IPS-18c (cell line): ENCODE measurements at regions not wholly inside any gene's neighbourhood (a gene's known extent, or its start where the extent isn't known, plus 50 kb on each side); places are given as distances from the start of the nearest gene placed in this dataset.
"Not testable (repeated sequence)": the region's sequence is repeated elsewhere in the genome, so short reads cannot be mapped to it uniquely, and the experiment has no call there.

ENCODE experiments used
- H3K4me3 ChIP-seq: 2 replicates; pipeline ENCODE4 v1.7.0; 2013; ENCODE audit warnings: low read depth, mild to moderate bottlenecking, low read length, moderate library complexity; ENCODE audit not compliant: insufficient read depth
- H3K9me3 ChIP-seq: one replicate; pipeline ENCODE4 v1.6.1; 2013; ENCODE audit warnings: mild to moderate bottlenecking, low read length, moderate library complexity; ENCODE audit not compliant: control insufficient read depth, insufficient read depth

- no peaks in the 10 kb centered on the region for H3K9me3 ChIP-seq
- H3K4me3 ChIP-seq: no peak overlapping the region
These were observed 160.2 kb downstream of the SH2D4B start for GRCh38 chr10:80697926-80698325.

DNA sequence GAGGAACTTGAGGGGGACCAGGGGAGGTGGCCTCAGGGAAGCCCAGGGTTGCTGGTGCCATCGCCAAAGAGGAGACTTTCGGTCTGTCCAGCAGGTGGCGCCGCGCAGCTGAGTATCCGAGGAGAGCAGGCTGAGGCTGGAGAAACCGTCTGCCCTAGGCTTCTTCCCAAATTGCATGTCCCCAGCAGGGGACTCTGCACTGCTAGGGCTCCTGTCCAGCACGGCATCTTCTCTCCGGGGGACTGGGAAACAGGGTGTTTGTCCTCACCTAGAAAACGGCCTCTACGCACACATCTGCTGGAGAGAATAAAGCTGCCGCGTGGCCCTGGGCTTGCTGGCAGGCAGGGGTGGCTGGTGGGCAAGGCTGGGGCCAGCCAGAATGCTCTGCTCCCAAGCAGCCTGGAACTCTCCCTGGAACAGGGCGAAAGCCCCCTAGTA, 161.9 kb downstream of the SH2D4B start:
- Histone ChIP-seq H3K4me3 (no peak overlapping the region), H3K9me3 (peaks cover 2% of the 10 kb centered on the region)

- Histone ChIP-seq H3K9me3 (peaks cover 2% of the 10 kb centered on the region), H3K4me3 (no peak overlapping the region)
These were observed 162.6 kb downstream of the SH2D4B start for GRCh38 chr10:80700252-80700651.

DNA sequence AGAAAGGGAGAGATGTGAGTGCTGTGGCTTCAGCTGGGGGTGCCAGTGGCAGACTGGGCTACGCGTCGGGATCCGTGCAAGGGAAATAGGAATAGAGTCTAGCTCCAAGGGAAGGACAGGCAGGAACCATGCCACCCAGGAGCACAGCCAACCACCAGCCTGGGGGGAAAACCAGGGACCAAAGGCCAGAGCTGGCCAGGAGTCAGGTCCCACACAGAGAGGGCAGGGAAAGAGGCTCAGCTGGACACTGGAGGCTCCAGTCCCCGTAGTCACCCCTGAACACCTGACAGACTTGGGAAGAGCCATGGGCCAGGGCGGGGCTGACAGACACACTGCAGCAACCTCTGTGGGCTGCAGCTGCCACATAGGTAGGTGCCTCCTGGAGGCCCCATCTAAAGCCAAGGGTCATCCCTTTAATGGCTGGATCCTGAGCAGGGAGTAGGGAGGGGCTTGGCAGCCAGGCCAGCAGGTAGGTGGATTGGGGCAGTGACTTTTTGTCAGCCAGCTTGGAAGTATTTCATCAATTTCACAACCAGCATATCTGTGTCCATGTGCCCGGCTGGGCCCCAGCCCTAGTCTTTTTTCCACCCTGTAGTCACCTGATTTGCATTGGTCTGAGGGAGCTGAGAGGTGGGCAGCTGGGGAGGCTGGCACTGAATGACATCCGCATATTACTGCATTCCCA, 163.2 kb downstream of the SH2D4B start:
- H3K4me3 ChIP-seq: no peak overlapping the region
- H3K9me3 ChIP-seq: peaks cover 2% of the 10 kb centered on the region

DNA sequence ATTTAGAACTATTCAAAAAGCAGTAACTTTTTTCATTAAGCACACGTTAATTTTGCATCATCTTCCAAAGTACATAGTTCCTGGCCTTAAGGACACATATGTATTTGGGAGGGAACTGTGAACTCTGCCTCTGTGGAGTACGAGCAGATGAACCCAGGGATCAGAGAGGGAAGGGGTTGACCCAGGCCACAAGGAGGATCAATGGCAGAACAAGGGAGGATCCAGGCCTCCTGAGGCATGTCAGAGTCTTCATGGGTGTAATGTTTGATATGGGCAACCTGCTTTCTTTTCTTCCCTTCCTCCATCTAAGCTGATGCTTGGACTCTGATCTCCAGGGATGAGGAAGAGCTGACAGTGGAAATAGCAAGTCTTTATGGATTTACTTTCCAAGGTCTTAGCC, 164.0 kb downstream of the SH2D4B start:
- H3K4me3 ChIP-seq: no peak overlapping the region
- peaks cover 2% of the 10 kb centered on the region for H3K9me3 ChIP-seq

DNA sequence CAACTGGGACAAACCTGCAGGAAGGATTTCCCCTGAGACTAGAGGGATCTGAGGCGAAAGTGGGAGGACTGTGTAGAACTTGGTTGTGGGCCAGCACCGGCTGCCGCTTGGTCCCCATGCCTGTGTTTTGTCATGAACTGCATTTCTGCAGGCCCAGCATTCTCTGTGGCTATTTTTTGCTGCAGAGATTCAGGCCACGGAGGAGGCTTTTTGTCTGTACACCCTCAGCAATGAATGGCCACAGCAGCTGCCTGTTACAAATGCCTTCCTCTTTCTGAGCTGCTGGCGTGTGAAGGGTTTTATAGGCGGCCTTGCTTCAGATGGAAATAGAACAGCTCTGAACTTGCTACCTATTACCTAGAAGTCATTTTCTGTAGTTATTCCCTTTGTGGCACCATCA, 164.4 kb downstream of the SH2D4B start:
- Histone ChIP-seq H3K9me3 (peaks cover 2% of the 10 kb centered on the region), H3K4me3 (no peak overlapping the region)

DNA sequence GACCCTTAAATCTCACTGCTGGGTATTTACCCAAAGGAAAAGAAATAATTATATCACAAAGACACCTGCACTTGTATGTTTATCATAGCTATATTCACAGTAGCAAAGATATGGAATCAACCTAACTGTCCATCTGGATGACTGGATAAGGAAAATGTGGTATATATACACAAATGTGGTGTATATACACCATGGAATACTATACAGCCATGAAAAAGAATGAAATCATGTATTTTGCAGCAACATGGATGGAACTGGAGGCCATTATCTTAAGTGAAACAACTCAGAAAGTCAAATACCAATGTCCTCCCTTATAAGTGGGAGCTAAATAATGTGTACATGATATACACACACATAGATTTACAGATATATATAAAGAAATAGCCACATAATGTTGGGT, 168.2 kb downstream of the SH2D4B start:
- H3K9me3 ChIP-seq: peaks cover 2% of the 10 kb centered on the region
- H3K4me3 ChIP-seq: no peak overlapping the region

DNA sequence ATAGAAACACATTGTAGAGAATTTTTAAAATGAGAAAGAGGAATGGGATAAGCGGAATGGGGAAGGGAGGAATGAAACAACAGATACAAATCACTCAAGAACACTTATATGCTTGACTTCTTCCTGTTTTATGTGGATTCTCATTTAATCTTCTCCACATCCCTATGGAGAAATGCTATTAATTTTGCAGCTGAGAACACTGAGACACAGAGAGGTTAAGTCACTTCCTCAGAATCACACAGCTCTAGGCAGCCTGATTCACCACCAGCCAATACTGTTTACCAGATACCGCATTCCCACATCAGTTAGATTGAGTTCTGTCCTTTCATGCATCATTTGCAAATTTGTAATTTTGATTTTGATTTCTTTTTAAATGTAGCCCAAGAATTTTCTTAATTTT, 170.5 kb downstream of the SH2D4B start:
- H3K4me3 ChIP-seq: no peak overlapping the region
- peaks cover under 1% of the 10 kb centered on the region for H3K9me3 ChIP-seq

GRCh38 chr10:80708808-80709207, 171.1 kb downstream of the SH2D4B start:
- Histone ChIP-seq H3K9me3 (no peaks in the 10 kb centered on the region), H3K4me3 (no peak overlapping the region)

DNA sequence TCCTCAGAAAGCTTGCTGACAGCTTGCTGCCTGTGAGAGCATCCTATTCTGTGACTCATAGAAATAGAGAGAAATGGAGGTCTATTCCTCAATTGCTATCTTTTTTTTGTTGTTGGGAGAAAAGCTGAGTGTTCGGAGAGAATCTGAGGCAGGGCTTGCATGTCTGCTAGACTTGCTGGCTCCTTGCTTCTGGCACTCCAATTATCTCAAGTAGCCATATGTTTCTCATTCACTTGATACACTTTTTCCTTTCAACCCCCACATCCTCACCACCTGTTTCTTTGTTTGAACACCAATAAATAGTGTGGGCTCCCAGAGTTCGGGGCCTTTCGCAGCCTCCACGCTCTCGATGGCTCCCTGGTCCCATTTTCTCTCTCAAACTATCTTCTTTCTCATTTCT, 172.2 kb downstream of the SH2D4B start:
- Histone ChIP-seq H3K4me3 (no peak overlapping the region), H3K9me3 (no peaks in the 10 kb centered on the region)

DNA sequence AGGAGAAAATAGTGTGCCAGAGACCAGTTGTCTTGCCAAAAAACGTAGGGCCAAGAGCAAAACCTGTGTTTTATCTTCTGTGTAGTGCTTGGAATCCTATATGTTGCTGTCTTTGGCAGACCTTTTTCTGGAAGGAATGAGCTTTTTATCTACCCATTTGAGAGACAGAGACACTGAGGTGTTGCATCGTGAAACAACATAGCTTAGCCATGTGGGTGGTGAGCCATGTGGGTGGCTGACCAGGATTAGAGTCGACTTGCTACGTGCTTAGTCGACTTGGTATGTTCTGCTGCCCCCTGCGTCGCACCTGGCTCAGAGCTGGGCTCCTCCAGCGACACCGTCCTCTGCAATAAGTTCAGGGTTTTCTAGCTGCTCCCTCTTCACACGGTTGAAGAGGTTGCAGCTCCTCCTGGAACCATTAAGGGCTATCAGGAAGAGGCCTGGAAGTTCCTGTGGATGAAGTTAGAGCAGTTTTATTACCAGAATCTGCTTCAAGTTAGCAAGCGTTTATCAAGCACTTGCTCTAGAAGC, 175.8 kb downstream of the SH2D4B start:
- Histone ChIP-seq H3K9me3 (no peaks in the 10 kb centered on the region), H3K4me3 (no peak overlapping the region)

- no peaks in the 10 kb centered on the region for H3K9me3 ChIP-seq
- no peak overlapping the region for H3K4me3 ChIP-seq
These were observed 176.9 kb downstream of the SH2D4B start for GRCh38 chr10:80714566-80714965.

DNA sequence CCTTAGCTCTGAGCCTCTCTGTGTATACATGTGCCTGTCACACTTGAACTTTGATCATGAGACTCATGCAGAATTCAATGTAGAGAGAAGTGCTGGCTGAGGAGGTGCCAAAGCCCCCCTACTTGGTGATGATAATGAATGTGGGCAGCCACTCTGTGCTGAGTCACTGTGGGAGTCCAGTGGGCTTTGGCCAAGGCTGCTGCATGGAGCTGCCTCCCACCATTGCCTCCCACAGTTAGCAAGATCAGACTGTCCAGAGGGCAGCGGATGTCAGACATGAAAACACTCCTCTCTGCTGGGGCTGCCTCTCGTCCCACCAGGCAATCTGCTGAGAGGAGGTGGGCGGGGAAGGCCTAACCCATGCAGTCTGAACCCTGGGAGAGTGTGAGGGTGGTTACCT, 180.3 kb downstream of the SH2D4B start:
- H3K9me3 ChIP-seq: no peaks in the 10 kb centered on the region
- H3K4me3 ChIP-seq: no peak overlapping the region

DNA sequence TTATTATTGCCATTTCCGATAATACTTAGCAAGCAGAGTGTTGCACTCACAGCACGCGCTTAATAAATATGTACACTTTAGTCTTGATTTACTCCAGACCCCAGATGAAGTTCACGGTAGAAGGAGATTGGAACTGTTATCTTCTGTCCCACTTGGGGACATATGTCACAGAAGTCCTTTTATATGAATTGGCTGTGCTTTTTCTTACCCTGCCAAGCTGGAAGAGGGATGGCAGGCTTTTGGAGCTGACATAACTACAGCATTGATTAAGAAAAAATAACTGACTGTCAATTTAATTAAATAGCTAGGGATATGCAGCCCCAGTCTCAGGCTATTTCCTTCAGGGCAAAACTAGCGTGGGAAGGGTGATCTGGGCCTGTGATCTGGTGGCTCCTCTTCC, 182.2 kb downstream of the SH2D4B start:
- Histone ChIP-seq H3K9me3 (no peaks in the 10 kb centered on the region), H3K4me3 (no peak overlapping the region)

DNA sequence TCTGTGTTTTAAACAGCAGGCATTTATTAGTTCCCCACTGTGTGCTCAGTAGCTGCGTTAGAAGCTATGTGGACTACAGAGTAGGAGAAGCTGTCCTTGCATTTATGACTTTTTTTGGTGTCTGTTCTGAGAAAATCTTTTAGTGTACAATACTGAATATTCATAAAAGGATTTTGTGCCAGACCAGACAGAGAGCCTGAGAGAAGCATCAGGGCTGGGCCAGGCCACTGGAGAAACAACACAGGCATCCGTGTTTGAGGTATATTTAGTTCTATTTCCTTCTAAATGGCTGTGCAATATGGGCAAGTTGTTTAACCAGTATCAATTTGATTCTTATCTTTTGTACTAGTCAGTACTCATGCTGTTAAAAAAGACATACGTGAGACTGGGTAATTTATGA, 182.8 kb downstream of the SH2D4B start:
- Histone ChIP-seq H3K4me3 (no peak overlapping the region), H3K9me3 (no peaks in the 10 kb centered on the region)

GRCh38 chr10:80728354-80728753, 190.7 kb downstream of the SH2D4B start:
- not testable (repeated sequence) for H3K9me3 ChIP-seq, H3K4me3 ChIP-seq

GRCh38 chr10:80729896-80730295, 192.2 kb downstream of the SH2D4B start:
- Histone ChIP-seq H3K9me3 (no peaks in the 10 kb centered on the region), H3K4me3 (no peak overlapping the region)

DNA sequence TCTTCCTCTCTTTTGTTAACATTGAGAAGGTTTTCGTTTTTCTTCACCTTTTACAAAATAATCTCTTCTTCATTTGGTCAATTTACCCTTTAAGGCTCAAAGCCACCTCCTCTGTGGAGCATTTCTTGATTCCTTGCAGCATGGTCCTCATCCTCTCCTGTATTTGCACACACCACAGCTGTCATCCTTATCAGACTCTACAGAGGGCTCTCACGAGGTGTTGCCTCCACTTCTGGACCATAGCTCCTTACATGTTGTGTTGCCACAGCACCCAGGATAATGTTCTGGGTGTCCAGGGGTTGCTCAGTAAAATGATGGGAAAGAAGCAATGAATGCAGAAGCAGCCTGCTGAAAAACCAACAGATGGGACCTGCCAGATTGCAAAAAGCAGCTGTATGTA, 192.8 kb downstream of the SH2D4B start:
- H3K9me3 ChIP-seq: no peaks in the 10 kb centered on the region
- H3K4me3 ChIP-seq: no peak overlapping the region

DNA sequence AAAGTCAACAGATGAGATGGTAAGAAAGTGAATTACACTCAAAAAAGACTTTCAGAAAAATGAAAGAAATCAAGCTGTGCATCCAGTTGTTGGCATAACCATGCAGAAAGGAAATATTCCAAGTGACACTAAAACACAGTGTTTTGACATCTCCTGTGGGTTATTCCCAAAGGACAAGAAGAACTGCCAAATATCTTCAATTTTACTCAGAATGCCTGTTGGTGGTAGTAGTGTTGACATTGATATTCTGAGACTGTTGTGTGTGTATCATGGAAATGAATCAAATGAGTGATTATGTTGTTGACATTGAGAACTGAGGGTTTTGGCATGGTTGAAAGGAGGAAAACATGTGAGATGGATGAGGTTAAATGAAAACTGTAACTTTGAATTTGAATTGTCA, 196.9 kb downstream of the SH2D4B start:
- Histone ChIP-seq H3K4me3 (no peak overlapping the region), H3K9me3 (peaks cover 2% of the 10 kb centered on the region)
